HEK293 (cell line): ENCODE measurements at regions not wholly inside any gene's neighbourhood (a gene's known extent, or its start where the extent isn't known, plus 50 kb on each side); places are given as distances from the start of the nearest gene placed in this dataset.

Experiments used
- CTCF ChIA-PET: fragments of 350-600 bp; formaldehyde crosslinking; extraction: SDS; loops from one replicate; lab custom pipeline; 2021; ENCODE audit warnings: antibody characterized with exemption; lab: Yijun Ruan, JAX
- POLR2A ChIA-PET: fragments of 300-600 bp; formaldehyde crosslinking; extraction: SDS; loops from one replicate; lab custom pipeline; 2020; ENCODE audit warnings: antibody characterized with exemption, inconsistent platforms; lab: Yijun Ruan, JAX
- H3K27ac ChIP-seq: fragments of 200-500 bp; sonication (Bioruptor generic); 2 replicates; pipeline ENCODE4 v1.5.1; 2014; ENCODE audit warnings: low read depth, low read length, control low read depth, inconsistent platforms; ENCODE audit errors: extremely low read depth
- H3K36me3 ChIP-seq, 2 experiments: fragments of 200-500 bp in 1 of 2; sonication (Bioruptor generic) in 1 of 2; 1 replicate in 1 of 2; 2 replicates in 1 of 2; pipeline ENCODE4 v1.5.1; 2014 to 2017; ENCODE audit warnings: inconsistent platforms in 2 of 2, low read length in 2 of 2; ENCODE audit not compliant: control insufficient read depth in 2 of 2, insufficient read depth in 1 of 2
- H3K4me1 ChIP-seq: fragments of 200-500 bp; sonication (Bioruptor generic); 2 replicates; pipeline ENCODE4 v1.5.1; 2014; ENCODE audit warnings: mild to moderate bottlenecking, low read length, inconsistent platforms; ENCODE audit not compliant: control insufficient read depth, insufficient read depth
- H3K4me3 ChIP-seq: 2 replicates; pipeline ENCODE4 v1.5.1; 2011; ENCODE audit warnings: low read depth, mild to moderate bottlenecking, control low read depth, low read length, moderate library complexity
- H3K9me3 ChIP-seq: fragments of 200-500 bp; sonication (Bioruptor generic); 2 replicates; pipeline ENCODE4 v1.5.1; 2014; ENCODE audit warnings: low read depth, low read length, inconsistent platforms; ENCODE audit not compliant: control insufficient read depth, insufficient read depth
- MYNN ChIP-seq: fragments of 450-650 bp; formaldehyde crosslinking; IDR thresholded peaks from 2 replicates; pipeline ENCODE4 v1.5.1; 2016; ENCODE audit warnings: missing biosample characterization, missing genetic modification characterization, borderline replicate concordance
- RBAK ChIP-seq: fragments of 450-650 bp; formaldehyde crosslinking; IDR thresholded peaks from 2 replicates; pipeline ENCODE4 v1.5.1; 2016; ENCODE audit warnings: missing biosample characterization, missing genetic modification characterization
- SP2 ChIP-seq: fragments of 450-650 bp; formaldehyde crosslinking; IDR thresholded peaks from 2 replicates; pipeline ENCODE4 v1.5.1; 2016; ENCODE audit warnings: missing biosample characterization, missing genetic modification characterization
- TRIM28 ChIP-seq: IDR thresholded peaks from 2 replicates; pipeline ENCODE4 v1.6.1; 2011; ENCODE audit warnings: low read length, control low read depth, borderline replicate concordance
- ZBTB48 ChIP-seq: fragments of 450-650 bp; formaldehyde crosslinking; IDR thresholded peaks from 2 replicates; pipeline ENCODE4 v1.5.1; 2016; ENCODE audit warnings: missing biosample characterization, missing genetic modification characterization
- ZNF138 ChIP-seq: fragments of 450-650 bp; formaldehyde crosslinking; IDR thresholded peaks from 2 replicates; pipeline ENCODE4 v1.5.1; 2016; ENCODE audit warnings: missing biosample characterization, missing genetic modification characterization, borderline replicate concordance
- ZNF239 ChIP-seq: fragments of 450-650 bp; formaldehyde crosslinking; IDR thresholded peaks from 2 replicates; pipeline ENCODE4 v1.5.1; 2016; ENCODE audit warnings: missing biosample characterization, missing genetic modification characterization
- ZNF302 ChIP-seq: fragments of 450-650 bp; formaldehyde crosslinking; IDR thresholded peaks from 2 replicates; pipeline ENCODE4 v1.5.1; 2016; ENCODE audit warnings: missing biosample characterization, missing genetic modification characterization, low read depth
- ZNF521 ChIP-seq: fragments of 450-650 bp; formaldehyde crosslinking; IDR thresholded peaks from 2 replicates; pipeline ENCODE4 v1.5.1; 2017; ENCODE audit warnings: missing biosample characterization, mild to moderate bottlenecking, missing genetic modification characterization
- ZNF544 ChIP-seq: fragments of 450-650 bp; formaldehyde crosslinking; IDR thresholded peaks from 2 replicates; pipeline ENCODE4 v1.5.0; 2017; ENCODE audit warnings: missing biosample characterization, missing genetic modification characterization
- ZNF555 ChIP-seq: fragments of 450-650 bp; formaldehyde crosslinking; conservative IDR thresholded peaks from 2 replicates; pipeline ENCODE4 v1.5.1; 2017; ENCODE audit warnings: missing biosample characterization, mild to moderate bottlenecking, missing genetic modification characterization, inconsistent platforms
- ZNF707 ChIP-seq: fragments of 450-650 bp; formaldehyde crosslinking; IDR thresholded peaks from 2 replicates; pipeline ENCODE4 v1.5.1; 2016; ENCODE audit warnings: missing biosample characterization, missing genetic modification characterization
- ZNF776 ChIP-seq: fragments of 450-650 bp; formaldehyde crosslinking; IDR thresholded peaks from 2 replicates; pipeline ENCODE4 v1.5.0; 2017; ENCODE audit warnings: missing biosample characterization, missing genetic modification characterization, borderline replicate concordance
- ZNF777 ChIP-seq: fragments of 450-650 bp; formaldehyde crosslinking; IDR thresholded peaks from 2 replicates; pipeline ENCODE4 v1.5.1; 2017; ENCODE audit warnings: missing biosample characterization, missing genetic modification characterization, borderline replicate concordance
- TF ChIP-seq, protein P1 (sequence below): sonication (generic); formaldehyde crosslinking; IDR thresholded peaks from 2 replicates; pipeline ENCODE4 v1.8.1; 2022; ENCODE audit warnings: mild to moderate bottlenecking, moderate library complexity, missing genetic modification reagents
- TF ChIP-seq, protein P2 (sequence below): fragments of 450-650 bp; formaldehyde crosslinking; IDR thresholded peaks from 2 replicates; pipeline ENCODE4 v1.5.1; 2016; ENCODE audit warnings: missing biosample characterization, missing genetic modification characterization
- TF ChIP-seq, protein P3 (sequence below): fragments of 450-650 bp; formaldehyde crosslinking; IDR thresholded peaks from 2 replicates; pipeline ENCODE4 v1.5.1; 2017; ENCODE audit warnings: missing biosample characterization, missing genetic modification characterization
- TF ChIP-seq, protein P4 (sequence below): fragments of 450-650 bp; formaldehyde crosslinking; IDR thresholded peaks from 2 replicates; pipeline ENCODE4 v1.5.1; 2016; ENCODE audit warnings: missing biosample characterization, missing genetic modification characterization
- TF ChIP-seq, protein P5 (sequence below): fragments of 450-650 bp; formaldehyde crosslinking; IDR thresholded peaks from 2 replicates; pipeline ENCODE4 v1.5.1; 2016; ENCODE audit warnings: missing biosample characterization, missing genetic modification characterization

DNA sequence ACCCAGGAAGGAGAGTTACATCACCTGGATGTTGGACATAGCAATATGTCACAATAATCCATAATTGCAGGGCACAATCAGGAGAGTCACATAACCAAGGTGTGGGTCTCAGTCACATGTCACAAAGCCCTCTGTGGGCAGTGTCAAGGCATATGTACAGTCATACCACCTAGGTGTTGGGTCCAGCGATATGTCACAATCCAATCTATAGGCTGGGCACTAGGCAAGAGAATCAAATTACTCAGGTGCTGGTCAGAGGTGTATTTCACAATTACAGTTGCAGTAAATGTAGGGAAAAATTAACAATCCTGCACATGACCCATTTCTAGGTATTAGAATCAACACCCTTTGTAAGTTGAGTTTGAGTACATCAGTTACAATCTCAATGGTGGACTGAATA, 126.2 kb upstream of the ZNF91 start:
- POLR2A ChIA-PET = no interaction called here
- no peaks in the 10 kb centered on the region for H3K36me3 ChIP-seq
- no peaks in the 10 kb centered on the region for H3K9me3 ChIP-seq
- H3K4me1 ChIP-seq = no peaks in the 10 kb centered on the region
- CTCF ChIA-PET = no interaction called here
- H3K4me3 ChIP-seq = no peak overlapping the region
- TF ChIP-seq, protein P1, sequence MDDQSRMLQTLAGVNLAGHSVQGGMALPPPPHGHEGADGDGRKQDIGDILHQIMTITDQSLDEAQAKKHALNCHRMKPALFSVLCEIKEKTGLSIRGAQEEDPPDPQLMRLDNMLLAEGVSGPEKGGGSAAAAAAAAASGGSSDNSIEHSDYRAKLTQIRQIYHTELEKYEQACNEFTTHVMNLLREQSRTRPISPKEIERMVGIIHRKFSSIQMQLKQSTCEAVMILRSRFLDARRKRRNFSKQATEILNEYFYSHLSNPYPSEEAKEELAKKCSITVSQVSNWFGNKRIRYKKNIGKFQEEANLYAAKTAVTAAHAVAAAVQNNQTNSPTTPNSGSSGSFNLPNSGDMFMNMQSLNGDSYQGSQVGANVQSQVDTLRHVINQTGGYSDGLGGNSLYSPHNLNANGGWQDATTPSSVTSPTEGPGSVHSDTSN (CRISPR knock-in tag) = no peak
- TF ChIP-seq MYNN (tag by site-specific recombination) = no peak
- TF ChIP-seq ZNF777 (tag by site-specific recombination) = no peak
- no peak for TF ChIP-seq ZNF521
- TF ChIP-seq ZNF544 (tag by site-specific recombination) = no peak
- no peak for TF ChIP-seq ZNF138 (tag by site-specific recombination)
- TF ChIP-seq ZNF776 (tag by site-specific recombination) = no peak
- TF ChIP-seq ZNF239 (tag by site-specific recombination) = no peak
- no peak for TF ChIP-seq SP2 (tag by site-specific recombination)
- no peak for TF ChIP-seq ZBTB48
- no peak for TF ChIP-seq TRIM28
- TF ChIP-seq, protein P2, sequence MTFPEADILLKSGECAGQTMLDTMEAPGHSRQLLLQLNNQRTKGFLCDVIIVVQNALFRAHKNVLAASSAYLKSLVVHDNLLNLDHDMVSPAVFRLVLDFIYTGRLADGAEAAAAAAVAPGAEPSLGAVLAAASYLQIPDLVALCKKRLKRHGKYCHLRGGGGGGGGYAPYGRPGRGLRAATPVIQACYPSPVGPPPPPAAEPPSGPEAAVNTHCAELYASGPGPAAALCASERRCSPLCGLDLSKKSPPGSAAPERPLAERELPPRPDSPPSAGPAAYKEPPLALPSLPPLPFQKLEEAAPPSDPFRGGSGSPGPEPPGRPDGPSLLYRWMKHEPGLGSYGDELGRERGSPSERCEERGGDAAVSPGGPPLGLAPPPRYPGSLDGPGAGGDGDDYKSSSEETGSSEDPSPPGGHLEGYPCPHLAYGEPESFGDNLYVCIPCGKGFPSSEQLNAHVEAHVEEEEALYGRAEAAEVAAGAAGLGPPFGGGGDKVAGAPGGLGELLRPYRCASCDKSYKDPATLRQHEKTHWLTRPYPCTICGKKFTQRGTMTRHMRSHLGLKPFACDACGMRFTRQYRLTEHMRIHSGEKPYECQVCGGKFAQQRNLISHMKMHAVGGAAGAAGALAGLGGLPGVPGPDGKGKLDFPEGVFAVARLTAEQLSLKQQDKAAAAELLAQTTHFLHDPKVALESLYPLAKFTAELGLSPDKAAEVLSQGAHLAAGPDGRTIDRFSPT (tag by site-specific recombination) = no peak
- TF ChIP-seq, protein P3, sequence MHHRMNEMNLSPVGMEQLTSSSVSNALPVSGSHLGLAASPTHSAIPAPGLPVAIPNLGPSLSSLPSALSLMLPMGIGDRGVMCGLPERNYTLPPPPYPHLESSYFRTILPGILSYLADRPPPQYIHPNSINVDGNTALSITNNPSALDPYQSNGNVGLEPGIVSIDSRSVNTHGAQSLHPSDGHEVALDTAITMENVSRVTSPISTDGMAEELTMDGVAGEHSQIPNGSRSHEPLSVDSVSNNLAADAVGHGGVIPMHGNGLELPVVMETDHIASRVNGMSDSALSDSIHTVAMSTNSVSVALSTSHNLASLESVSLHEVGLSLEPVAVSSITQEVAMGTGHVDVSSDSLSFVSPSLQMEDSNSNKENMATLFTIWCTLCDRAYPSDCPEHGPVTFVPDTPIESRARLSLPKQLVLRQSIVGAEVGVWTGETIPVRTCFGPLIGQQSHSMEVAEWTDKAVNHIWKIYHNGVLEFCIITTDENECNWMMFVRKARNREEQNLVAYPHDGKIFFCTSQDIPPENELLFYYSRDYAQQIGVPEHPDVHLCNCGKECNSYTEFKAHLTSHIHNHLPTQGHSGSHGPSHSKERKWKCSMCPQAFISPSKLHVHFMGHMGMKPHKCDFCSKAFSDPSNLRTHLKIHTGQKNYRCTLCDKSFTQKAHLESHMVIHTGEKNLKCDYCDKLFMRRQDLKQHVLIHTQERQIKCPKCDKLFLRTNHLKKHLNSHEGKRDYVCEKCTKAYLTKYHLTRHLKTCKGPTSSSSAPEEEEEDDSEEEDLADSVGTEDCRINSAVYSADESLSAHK (tag by site-specific recombination) = no peak
- TF ChIP-seq, protein P4, sequence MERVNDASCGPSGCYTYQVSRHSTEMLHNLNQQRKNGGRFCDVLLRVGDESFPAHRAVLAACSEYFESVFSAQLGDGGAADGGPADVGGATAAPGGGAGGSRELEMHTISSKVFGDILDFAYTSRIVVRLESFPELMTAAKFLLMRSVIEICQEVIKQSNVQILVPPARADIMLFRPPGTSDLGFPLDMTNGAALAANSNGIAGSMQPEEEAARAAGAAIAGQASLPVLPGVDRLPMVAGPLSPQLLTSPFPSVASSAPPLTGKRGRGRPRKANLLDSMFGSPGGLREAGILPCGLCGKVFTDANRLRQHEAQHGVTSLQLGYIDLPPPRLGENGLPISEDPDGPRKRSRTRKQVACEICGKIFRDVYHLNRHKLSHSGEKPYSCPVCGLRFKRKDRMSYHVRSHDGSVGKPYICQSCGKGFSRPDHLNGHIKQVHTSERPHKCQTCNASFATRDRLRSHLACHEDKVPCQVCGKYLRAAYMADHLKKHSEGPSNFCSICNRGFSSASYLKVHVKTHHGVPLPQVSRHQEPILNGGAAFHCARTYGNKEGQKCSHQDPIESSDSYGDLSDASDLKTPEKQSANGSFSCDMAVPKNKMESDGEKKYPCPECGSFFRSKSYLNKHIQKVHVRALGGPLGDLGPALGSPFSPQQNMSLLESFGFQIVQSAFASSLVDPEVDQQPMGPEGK (tag by site-specific recombination) = no peak
- TF ChIP-seq, protein P5, sequence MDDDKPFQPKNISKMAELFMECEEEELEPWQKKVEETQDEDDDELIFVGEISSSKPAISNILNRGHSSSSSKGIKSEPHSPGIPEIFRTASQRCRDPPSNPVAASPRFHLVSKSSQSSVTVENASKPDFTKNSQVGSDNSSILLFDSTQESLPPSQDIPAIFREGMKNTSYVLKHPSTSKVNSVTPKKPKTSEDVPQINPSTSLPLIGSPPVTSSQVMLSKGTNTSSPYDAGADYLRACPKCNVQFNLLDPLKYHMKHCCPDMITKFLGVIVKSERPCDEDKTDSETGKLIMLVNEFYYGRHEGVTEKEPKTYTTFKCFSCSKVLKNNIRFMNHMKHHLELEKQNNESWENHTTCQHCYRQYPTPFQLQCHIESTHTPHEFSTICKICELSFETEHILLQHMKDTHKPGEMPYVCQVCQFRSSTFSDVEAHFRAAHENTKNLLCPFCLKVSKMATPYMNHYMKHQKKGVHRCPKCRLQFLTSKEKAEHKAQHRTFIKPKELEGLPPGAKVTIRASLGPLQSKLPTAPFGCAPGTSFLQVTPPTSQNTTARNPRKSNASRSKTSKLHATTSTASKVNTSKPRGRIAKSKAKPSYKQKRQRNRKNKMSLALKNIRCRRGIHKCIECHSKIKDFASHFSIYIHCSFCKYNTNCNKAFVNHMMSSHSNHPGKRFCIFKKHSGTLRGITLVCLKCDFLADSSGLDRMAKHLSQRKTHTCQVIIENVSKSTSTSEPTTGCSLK = no peak
- TF ChIP-seq RBAK = no peak
- TF ChIP-seq ZNF302 (tag by site-specific recombination) = no peak
- TF ChIP-seq ZNF555 = no peak
- no peak for TF ChIP-seq ZNF707 (tag by site-specific recombination)
- no peak overlapping the region for H3K27ac ChIP-seq
